IPS DF 19.7 (cell line): ENCODE measurements at regions not wholly inside any gene's neighbourhood (a gene's known extent, or its start where the extent isn't known, plus 50 kb on each side); places are given as distances from the start of the nearest gene placed in this dataset.

Experiments used
- DNase-seq: peaks from one replicate; pipeline ENCODE4 v3.0.0-alpha.2; 2013; ENCODE audit warnings: low read depth, low spot score

DNA sequence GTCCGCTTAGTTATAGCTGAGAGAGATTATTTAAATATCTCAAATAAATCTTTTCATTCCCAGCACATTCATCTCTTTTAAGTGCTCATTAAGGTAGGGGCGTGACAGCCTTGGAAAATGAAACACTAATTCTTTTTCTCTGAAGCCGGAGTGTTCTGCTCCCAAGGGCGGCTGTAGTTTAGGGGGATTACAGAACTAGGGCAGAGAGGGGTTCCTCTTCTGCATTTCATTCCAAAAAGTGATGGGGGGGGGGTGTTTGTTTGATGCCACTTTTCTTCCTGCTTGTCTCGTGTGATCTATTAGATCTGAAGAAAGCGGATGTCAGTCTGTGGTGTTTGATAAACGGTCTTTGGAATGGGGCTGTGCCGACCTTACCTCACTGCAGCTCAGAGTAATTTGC, 506.5 kb upstream of the MGMT start:
- DNase-seq = no peak

DNA sequence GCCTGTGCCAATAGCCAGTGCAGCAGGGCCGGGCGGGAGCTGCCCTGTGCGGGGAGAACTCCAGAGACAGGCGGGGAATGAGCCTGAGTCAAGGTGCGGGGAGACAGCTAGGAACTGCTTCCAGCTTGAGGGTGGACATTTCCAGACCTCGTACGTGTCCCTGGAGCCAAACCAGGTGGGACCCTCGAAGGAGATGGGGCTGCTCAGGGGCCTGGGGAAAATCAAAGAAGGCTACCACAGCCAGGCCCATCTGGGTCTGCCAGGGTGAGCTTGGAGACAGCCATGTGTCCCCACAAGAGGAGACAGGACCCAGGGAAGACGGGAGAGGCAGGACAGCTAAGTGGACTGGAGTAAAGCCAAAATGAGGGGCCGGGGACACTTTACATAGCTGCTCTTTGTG, 504.9 kb upstream of the MGMT start:
- no peak for DNase-seq

- no peak for DNase-seq
Measured at GRCh38 chr10:128963211-128964099, 503.6 kb upstream of the MGMT start.

GRCh38 chr10:128964100-128964403, 503.0 kb upstream of the MGMT start:
- no peak for DNase-seq

DNA sequence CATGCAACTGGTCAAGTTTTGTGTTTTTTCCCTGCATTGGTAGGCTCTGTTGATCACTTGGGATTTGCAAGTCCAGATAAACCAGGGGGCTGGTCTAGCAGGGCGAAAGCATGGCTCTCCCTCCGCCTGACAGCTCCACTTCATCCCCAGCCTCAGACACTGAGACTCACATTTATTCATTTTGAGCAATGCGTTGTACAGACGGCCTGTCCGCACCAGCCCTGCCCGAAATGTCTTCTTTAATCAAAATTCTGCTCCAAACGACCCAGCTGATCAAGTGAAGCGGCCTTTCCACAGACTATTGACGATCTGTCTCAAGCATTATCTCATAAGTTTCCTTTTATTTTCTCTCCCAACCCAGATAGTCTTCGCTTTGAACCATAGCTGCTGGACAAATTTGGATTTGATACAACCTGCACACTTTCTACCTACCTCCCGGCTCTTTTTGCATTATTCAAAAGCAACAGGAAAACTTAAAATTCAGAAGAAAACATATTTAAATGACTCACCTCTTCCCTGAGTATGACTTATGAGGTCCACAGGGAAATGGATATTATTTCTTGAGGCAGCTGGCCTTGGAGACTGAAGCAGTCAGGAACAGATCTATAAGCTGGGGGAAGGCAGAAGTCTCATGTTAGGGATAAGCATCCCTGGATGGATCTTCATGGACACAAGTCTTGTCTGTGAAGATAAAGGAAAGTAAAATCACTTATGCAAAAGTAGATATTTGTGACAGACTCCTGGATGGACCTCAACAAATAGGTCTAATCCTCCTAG, 498.9 kb upstream of the MGMT start:
- no peak for DNase-seq

GRCh38 chr10:128969551-128969950, 497.5 kb upstream of the MGMT start:
- DNase-seq = no peak

DNA sequence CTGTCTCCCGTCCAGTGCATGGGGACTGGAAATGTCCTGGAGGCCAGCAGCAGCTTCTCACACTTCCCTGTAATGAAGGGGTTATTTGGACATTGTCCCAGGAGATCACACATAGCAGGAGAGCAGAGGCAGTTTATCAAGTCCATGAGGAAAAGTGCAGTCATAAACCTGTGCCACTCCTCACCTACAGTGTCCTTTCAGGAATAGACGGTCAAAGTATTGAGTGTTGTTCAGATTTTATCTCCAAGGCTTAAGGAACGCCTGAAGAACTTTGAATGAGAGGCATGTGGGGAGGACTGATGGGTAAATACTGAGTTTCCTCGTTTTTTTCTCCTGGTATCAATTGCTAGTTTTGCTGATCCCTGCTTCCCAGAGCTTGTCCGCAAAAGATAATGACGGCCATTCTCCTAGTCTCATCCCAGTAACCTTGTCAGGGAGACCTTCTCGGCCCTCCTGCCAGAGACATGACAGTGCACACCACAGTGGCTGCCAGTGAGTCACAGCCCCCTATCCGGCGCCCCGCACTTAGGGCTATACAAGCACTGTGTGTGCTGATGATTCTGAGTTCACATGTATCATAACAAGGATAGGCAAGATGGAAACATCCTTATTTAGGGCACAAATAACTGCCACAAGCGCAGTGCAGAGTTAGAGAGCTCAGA, 495.5 kb upstream of the MGMT start:
- no peak for DNase-seq

- DNase-seq = no peak
Measured at GRCh38 chr10:128972036-128972405, 495.0 kb upstream of the MGMT start.

- DNase-seq = no peak
Measured at GRCh38 chr10:128973221-128973620, 493.8 kb upstream of the MGMT start.

DNA sequence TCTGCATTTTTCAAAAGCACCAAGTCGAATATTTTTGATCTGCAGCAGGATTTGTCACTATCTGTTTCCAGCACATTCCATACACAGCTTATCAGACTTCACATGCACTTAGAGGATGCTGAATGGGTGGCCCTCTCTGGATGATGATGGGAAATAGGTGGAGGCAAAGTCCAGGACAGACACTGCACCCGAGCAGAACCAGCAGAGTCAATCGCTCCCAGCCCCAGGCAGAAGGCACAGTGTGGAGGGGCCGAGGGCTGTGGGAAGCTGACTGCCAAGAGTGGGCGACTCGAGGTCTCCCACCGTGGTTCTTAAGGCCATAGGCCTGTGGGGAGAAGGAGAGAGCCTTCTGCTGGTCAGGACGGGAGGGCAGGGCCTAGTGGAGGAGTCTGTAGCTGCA, 490.2 kb upstream of the MGMT start:
- DNase-seq = no peak

- DNase-seq = no peak
Measured at GRCh38 chr10:128978211-128978610, 488.8 kb upstream of the MGMT start.

GRCh38 chr10:128979405-128979804, 487.6 kb upstream of the MGMT start:
- DNase-seq = no peak

DNA sequence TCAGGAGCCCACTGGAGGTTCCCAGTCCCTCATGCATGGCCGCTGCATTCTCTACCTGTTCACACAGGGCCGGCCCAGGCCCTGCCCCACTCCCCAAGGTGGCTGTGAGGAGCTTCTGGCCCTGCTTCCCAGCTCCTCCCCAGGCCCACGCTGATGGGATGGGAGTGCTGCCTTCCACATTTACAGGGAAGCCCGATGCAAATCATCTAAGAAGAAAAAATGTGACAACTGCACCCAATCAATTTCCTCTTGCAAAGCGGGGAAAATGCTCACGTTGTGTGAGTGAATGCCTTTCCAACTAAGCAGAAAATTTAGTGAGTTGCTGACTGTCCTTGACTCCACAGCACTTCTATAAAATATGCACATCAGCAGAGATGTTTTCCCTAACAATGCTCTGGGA, 485.8 kb upstream of the MGMT start:
- no peak for DNase-seq

- DNase-seq = no peak
Measured at GRCh38 chr10:128981881-128982615, 485.0 kb upstream of the MGMT start.

GRCh38 chr10:128982616-128982915, 484.5 kb upstream of the MGMT start:
- DNase-seq = no peak

GRCh38 chr10:128985036-128985435, 482.0 kb upstream of the MGMT start:
- no peak for DNase-seq

- DNase-seq = no peak
Measured at GRCh38 chr10:128990986-128991385, 476.1 kb upstream of the MGMT start.

GRCh38 chr10:128992770-128993169, 474.3 kb upstream of the MGMT start:
- DNase-seq = no peak

DNA sequence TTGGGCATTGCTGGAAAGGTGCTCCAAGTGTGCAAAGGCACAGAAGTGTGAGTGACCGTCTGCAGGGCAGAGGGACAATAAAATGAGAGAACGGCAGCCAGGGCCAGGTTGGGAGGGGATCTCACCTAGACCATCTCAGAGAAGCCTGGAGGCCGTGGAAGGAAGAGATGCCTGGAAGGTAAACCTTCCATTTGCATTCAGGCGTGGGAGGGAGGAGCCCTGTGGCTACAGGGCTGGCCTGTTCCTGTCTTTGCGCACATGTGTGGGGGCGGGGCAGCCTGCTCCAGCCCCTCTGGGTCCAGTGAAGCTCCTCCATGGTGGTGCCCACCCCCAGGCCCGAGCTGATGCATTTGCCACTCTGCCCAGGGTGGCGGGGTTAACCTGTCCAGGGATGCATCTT, 473.6 kb upstream of the MGMT start:
- no peak for DNase-seq

DNA sequence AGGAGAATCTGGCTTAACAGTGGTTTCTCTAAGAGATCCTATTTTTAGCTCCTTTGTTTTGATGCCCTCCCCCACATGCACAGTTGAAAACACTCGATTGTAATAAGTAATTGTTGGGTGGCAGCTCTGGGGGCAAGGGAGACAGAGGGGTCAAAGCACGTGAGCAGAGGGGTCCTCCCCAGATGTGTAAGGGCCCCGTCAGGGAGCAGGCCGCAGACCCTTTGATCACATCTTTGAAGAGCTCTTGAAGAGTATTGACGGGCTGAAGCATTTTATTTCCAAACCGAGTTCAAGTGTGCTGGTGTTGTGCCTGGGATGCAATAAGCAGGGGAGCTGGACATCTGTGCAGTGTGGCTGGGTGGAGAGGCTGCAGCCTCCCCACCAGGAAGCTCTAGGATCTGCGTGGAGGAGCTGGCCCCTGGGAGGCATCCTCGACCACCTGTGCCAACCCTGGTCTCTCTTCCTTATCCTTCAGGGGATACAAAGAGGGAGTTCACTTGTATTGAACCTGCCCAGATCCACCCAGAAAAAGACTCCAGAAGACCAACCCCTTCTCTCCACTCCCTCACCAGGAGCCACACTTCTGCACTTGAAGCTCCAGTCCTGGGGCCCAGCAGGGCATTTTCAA, 473.0 kb upstream of the MGMT start:
- DNase-seq = no peak

DNA sequence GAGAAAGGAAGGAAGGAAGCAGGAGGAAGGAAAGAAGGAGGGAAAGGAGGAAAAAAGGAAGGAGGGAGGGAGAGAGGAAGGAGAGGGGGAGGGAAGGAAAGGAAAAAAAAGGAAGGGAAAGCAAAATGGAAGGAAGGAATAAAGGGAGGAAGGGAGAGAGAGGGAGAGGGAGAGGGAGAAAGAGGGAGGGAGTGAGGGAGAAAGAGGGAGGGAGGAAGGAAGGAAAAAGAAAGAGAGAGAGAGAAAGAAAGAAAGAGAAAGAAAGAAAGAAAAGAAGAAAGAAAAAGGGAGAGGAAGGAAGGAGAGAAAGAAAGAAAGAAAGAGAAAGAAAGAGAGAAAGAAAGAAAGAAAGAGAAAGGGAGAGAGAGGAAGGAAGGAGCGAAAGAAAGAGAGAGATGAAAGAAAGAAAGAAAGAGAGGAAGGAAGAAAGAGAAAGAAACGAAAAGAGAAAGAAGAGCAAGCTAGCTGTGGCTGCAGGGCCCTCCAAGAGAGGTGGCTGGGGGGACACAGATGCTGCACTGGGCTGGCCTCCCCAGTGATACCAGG, 472.4 kb upstream of the MGMT start:
- DNase-seq = no peak
